ENCODE measurements at regions not wholly inside any gene's neighbourhood (a gene's known extent, or its start where the extent isn't known, plus 50 kb on each side); places are given as distances from the start of the nearest gene placed in this dataset.
"Not testable (repeated sequence)": the region's sequence is repeated elsewhere in the genome, so short reads cannot be mapped to it uniquely, and the experiment has no call there.

- no peaks in the 10 kb centered on the region for H3K27me3 ChIP-seq (ENCODE audit: control insufficient read depth in 4 of 4, insufficient read depth in 4 of 4, low read length in 3 of 4)
- no peak overlapping the region for H3K4me3 ChIP-seq (ENCODE audit: low read depth in 1 of 3, low read length in 3 of 3)
- H3K9ac ChIP-seq (ENCODE audit: low read depth in 1 of 2, low read length in 2 of 2): no peak overlapping the region
- 84% methylated on average over 2 of the region's 2 CpGs for WGBS
- no peaks in the 10 kb centered on the region for H3K4me1 ChIP-seq (ENCODE audit: control insufficient read depth in 4 of 4, insufficient read depth in 4 of 4, low read length in 3 of 4)
- no peak for DNase-seq (ENCODE audit: low spot score)
- no peaks in the 10 kb centered on the region for H3K36me3 ChIP-seq (ENCODE audit: control insufficient read depth in 4 of 4, insufficient read depth in 3 of 4, low read depth in 1 of 4, low read length in 3 of 4)
- TF ChIP-seq RAD21 (IDR thresholded peaks at IDR 0.05) (no peak), EGR1 (IDR thresholded peaks at IDR 0.05; ENCODE audit: low read depth in 2 of 2) (no peak), HNF4G (IDR thresholded peaks at IDR 0.05) (no peak), GABPA (IDR thresholded peaks at IDR 0.05 in 1 of 2, conservative IDR thresholded peaks at IDR 0.05 in 1 of 2) (no peak), MAX (IDR thresholded peaks at IDR 0.05) (no peak), SP1 (IDR thresholded peaks at IDR 0.05) (no peak), JUND (IDR thresholded peaks at IDR 0.05) (no peak), NR2F2 (IDR thresholded peaks at IDR 0.05) (no peak)
- TF ChIP-seq, protein P1, sequence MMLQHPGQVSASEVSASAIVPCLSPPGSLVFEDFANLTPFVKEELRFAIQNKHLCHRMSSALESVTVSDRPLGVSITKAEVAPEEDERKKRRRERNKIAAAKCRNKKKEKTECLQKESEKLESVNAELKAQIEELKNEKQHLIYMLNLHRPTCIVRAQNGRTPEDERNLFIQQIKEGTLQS (IDR thresholded peaks at IDR 0.05): no peak
- TF ChIP-seq, protein P2, sequence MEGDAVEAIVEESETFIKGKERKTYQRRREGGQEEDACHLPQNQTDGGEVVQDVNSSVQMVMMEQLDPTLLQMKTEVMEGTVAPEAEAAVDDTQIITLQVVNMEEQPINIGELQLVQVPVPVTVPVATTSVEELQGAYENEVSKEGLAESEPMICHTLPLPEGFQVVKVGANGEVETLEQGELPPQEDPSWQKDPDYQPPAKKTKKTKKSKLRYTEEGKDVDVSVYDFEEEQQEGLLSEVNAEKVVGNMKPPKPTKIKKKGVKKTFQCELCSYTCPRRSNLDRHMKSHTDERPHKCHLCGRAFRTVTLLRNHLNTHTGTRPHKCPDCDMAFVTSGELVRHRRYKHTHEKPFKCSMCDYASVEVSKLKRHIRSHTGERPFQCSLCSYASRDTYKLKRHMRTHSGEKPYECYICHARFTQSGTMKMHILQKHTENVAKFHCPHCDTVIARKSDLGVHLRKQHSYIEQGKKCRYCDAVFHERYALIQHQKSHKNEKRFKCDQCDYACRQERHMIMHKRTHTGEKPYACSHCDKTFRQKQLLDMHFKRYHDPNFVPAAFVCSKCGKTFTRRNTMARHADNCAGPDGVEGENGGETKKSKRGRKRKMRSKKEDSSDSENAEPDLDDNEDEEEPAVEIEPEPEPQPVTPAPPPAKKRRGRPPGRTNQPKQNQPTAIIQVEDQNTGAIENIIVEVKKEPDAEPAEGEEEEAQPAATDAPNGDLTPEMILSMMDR (IDR thresholded peaks at IDR 0.05; ENCODE audit: low read depth, low read length, missing input control): no peak
- TF ChIP-seq, protein P3, sequence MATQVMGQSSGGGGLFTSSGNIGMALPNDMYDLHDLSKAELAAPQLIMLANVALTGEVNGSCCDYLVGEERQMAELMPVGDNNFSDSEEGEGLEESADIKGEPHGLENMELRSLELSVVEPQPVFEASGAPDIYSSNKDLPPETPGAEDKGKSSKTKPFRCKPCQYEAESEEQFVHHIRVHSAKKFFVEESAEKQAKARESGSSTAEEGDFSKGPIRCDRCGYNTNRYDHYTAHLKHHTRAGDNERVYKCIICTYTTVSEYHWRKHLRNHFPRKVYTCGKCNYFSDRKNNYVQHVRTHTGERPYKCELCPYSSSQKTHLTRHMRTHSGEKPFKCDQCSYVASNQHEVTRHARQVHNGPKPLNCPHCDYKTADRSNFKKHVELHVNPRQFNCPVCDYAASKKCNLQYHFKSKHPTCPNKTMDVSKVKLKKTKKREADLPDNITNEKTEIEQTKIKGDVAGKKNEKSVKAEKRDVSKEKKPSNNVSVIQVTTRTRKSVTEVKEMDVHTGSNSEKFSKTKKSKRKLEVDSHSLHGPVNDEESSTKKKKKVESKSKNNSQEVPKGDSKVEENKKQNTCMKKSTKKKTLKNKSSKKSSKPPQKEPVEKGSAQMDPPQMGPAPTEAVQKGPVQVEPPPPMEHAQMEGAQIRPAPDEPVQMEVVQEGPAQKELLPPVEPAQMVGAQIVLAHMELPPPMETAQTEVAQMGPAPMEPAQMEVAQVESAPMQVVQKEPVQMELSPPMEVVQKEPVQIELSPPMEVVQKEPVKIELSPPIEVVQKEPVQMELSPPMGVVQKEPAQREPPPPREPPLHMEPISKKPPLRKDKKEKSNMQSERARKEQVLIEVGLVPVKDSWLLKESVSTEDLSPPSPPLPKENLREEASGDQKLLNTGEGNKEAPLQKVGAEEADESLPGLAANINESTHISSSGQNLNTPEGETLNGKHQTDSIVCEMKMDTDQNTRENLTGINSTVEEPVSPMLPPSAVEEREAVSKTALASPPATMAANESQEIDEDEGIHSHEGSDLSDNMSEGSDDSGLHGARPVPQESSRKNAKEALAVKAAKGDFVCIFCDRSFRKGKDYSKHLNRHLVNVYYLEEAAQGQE (IDR thresholded peaks at IDR 0.05): no peak
- H3K27ac ChIP-seq (ENCODE audit: low read depth in 1 of 2, low read length in 2 of 2): no peak overlapping the region
- H3K9me3 ChIP-seq (ENCODE audit: control insufficient read depth in 4 of 4, low read length in 3 of 4): no peaks in the 10 kb centered on the region
Observed at GRCh38 chr1:189637041-189637440, 840.6 kb downstream of the BRINP3 start.

GRCh38 chr1:189644156-189644555 is 833.5 kb downstream of the BRINP3 start:
- not testable (repeated sequence) for DNase-seq (ENCODE audit: low spot score); H3K9ac ChIP-seq (ENCODE audit: low read depth in 1 of 2, low read length in 2 of 2); H3K27me3 ChIP-seq (ENCODE audit: control insufficient read depth in 4 of 4, insufficient read depth in 4 of 4, low read length in 3 of 4); H3K4me1 ChIP-seq (ENCODE audit: control insufficient read depth in 4 of 4, insufficient read depth in 4 of 4, low read length in 3 of 4); H3K36me3 ChIP-seq (ENCODE audit: control insufficient read depth in 4 of 4, insufficient read depth in 3 of 4, low read depth in 1 of 4, low read length in 3 of 4); H3K9me3 ChIP-seq (ENCODE audit: control insufficient read depth in 4 of 4, low read length in 3 of 4); H3K4me3 ChIP-seq (ENCODE audit: low read depth in 1 of 3, low read length in 3 of 3); H3K27ac ChIP-seq (ENCODE audit: low read depth in 1 of 2, low read length in 2 of 2)
- WGBS: 74% methylated on average over 5 of the region's 5 CpGs

DNA sequence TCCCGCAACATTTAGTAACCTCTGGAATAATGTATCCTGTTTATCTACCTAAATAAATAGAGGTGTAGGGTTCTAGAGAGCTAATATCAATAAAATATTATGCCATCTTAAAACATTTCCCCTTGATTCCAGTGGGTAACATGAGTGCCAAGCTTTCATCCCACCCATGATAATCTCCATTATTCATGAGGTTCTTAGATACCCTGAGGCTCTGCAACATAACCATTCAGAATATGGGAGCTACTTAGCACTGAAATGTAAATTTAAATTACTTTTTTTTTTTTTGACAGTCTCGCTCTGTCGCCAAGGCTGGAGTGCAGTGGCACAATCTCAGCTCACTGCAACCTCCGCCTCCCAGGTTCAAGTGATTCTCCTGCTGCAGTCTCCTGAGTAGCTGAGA is 832.7 kb downstream of the BRINP3 start:
- Histone ChIP-seq H3K9me3 (ENCODE audit: control insufficient read depth in 4 of 4, low read length in 3 of 4) (no peaks in the 10 kb centered on the region), H3K27me3 (ENCODE audit: control insufficient read depth in 4 of 4, insufficient read depth in 4 of 4, low read length in 3 of 4) (no peaks in the 10 kb centered on the region), H3K4me3 (ENCODE audit: low read depth in 1 of 3, low read length in 3 of 3) (no peak overlapping the region), H3K4me1 (ENCODE audit: control insufficient read depth in 4 of 4, insufficient read depth in 4 of 4, low read length in 3 of 4) (no peaks in the 10 kb centered on the region), H3K27ac (ENCODE audit: low read depth in 1 of 2, low read length in 2 of 2) (no peak overlapping the region), H3K36me3 (ENCODE audit: control insufficient read depth in 4 of 4, insufficient read depth in 3 of 4, low read depth in 1 of 4, low read length in 3 of 4) (no peaks in the 10 kb centered on the region), H3K9ac (ENCODE audit: low read depth in 1 of 2, low read length in 2 of 2) (no peak overlapping the region)
- no peak for DNase-seq (ENCODE audit: low spot score)
- WGBS: 96% methylated on average over 4 of the region's 4 CpGs
- TF ChIP-seq, protein P4, sequence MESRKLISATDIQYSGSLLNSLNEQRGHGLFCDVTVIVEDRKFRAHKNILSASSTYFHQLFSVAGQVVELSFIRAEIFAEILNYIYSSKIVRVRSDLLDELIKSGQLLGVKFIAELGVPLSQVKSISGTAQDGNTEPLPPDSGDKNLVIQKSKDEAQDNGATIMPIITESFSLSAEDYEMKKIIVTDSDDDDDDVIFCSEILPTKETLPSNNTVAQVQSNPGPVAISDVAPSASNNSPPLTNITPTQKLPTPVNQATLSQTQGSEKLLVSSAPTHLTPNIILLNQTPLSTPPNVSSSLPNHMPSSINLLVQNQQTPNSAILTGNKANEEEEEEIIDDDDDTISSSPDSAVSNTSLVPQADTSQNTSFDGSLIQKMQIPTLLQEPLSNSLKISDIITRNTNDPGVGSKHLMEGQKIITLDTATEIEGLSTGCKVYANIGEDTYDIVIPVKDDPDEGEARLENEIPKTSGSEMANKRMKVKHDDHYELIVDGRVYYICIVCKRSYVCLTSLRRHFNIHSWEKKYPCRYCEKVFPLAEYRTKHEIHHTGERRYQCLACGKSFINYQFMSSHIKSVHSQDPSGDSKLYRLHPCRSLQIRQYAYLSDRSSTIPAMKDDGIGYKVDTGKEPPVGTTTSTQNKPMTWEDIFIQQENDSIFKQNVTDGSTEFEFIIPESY (IDR thresholded peaks at IDR 0.05): no peak
- TF ChIP-seq FOXA2 (IDR thresholded peaks at IDR 0.05) (no peak), YY1 (IDR thresholded peaks at IDR 0.05) (no peak), GABPA (IDR thresholded peaks at IDR 0.05 in 1 of 2, conservative IDR thresholded peaks at IDR 0.05 in 1 of 2) (no peak), NR2F2 (IDR thresholded peaks at IDR 0.05) (no peak), RAD21 (IDR thresholded peaks at IDR 0.05) (no peak), HNF4A (conservative IDR thresholded peaks at IDR 0.05) (no peak), EGR1 (IDR thresholded peaks at IDR 0.05; ENCODE audit: low read depth in 2 of 2) (no peak), TAF1 (conservative IDR thresholded peaks at IDR 0.05) (no peak), HNF4G (IDR thresholded peaks at IDR 0.05) (no peak), MAX (IDR thresholded peaks at IDR 0.05) (no peak), FOXA1 (IDR thresholded peaks at IDR 0.05) (no peak), JUND (IDR thresholded peaks at IDR 0.05) (no peak)
- TF ChIP-seq, protein P2 (IDR thresholded peaks at IDR 0.05; ENCODE audit: low read depth, low read length, missing input control): no peak
- TF ChIP-seq, protein P1 (IDR thresholded peaks at IDR 0.05): no peak

Measured in liver (tissue), 8 donors.